ENCODE measurements at regions not wholly inside any gene's neighbourhood (a gene's known extent, or its start where the extent isn't known, plus 50 kb on each side); places are given as distances from the start of the nearest gene placed in this dataset.

DNA sequence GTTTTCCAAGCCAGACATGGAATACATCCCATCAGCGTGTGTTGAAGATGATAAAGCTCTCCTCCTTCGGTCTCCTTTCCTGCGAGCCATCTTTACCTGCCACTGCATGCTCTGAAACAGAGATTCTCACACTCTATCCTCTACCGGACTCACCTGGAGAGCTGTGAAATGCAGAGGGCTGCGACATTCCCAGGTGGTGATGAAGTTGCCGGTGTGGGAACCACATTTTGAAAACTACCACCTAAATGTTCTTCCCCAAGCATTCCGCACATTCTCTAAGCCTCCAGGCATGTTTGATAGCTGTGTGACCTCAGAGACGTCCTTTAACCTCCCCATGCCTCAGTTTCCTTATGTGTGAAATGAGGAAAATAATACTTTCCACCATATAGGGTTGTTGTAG lies 226.2 kb upstream of the RAB6C start:
- H3K27ac ChIP-seq: no peak overlapping the region
- H3K4me3 ChIP-seq: no peak overlapping the region
- TF ChIP-seq, protein P1, sequence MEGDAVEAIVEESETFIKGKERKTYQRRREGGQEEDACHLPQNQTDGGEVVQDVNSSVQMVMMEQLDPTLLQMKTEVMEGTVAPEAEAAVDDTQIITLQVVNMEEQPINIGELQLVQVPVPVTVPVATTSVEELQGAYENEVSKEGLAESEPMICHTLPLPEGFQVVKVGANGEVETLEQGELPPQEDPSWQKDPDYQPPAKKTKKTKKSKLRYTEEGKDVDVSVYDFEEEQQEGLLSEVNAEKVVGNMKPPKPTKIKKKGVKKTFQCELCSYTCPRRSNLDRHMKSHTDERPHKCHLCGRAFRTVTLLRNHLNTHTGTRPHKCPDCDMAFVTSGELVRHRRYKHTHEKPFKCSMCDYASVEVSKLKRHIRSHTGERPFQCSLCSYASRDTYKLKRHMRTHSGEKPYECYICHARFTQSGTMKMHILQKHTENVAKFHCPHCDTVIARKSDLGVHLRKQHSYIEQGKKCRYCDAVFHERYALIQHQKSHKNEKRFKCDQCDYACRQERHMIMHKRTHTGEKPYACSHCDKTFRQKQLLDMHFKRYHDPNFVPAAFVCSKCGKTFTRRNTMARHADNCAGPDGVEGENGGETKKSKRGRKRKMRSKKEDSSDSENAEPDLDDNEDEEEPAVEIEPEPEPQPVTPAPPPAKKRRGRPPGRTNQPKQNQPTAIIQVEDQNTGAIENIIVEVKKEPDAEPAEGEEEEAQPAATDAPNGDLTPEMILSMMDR (IDR thresholded peaks at IDR 0.05): no peak
- TF ChIP-seq POLR2A (IDR thresholded peaks at IDR 0.05): no peak
- H3K9me3 ChIP-seq: no peaks in the 10 kb centered on the region
- H3K4me1 ChIP-seq: no peaks in the 10 kb centered on the region
- H3K36me3 ChIP-seq: no peaks in the 10 kb centered on the region
- no peak for DNase-seq
- H3K27me3 ChIP-seq: no peaks in the 10 kb centered on the region

DNA sequence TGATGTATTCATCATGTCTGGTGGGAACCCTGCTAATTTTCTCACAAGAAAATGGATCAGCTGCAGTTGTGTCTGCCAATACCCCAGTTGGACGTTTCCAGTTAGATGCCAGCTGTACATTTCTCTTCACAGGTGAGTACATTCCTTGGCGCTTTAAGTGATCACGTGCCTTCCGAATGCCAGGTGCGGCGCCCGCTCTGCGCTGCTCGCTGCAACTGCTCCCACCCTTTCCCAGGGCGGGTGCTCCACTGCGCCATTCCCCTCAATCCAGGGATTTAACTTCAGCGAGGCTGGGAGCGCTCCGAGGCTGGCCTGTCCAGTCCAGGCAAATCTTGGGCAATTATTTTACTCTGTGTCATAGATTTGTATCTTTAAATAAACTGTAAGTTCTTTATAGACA lies 225.0 kb upstream of the RAB6C start:
- no peak for TF ChIP-seq POLR2A (IDR thresholded peaks at IDR 0.05)
- Histone ChIP-seq H3K4me3 (no peak overlapping the region), H3K9me3 (no peaks in the 10 kb centered on the region), H3K27me3 (no peaks in the 10 kb centered on the region), H3K4me1 (no peaks in the 10 kb centered on the region), H3K36me3 (no peaks in the 10 kb centered on the region), H3K27ac (no peak overlapping the region)
- no peak for DNase-seq

- no peaks in the 10 kb centered on the region for H3K27me3 ChIP-seq
- no peaks in the 10 kb centered on the region for H3K9me3 ChIP-seq
- H3K4me1 ChIP-seq: no peaks in the 10 kb centered on the region
- H3K27ac ChIP-seq: no peak overlapping the region
- DNase-seq: no peak
- no peak overlapping the region for H3K4me3 ChIP-seq
- no peak for TF ChIP-seq POLR2A (IDR thresholded peaks at IDR 0.05)
- TF ChIP-seq, protein P1 (IDR thresholded peaks at IDR 0.05): no peak
- no peaks in the 10 kb centered on the region for H3K36me3 ChIP-seq
These were observed 224.6 kb upstream of the RAB6C start for GRCh38 chr2:129754831-129755230.

DNA sequence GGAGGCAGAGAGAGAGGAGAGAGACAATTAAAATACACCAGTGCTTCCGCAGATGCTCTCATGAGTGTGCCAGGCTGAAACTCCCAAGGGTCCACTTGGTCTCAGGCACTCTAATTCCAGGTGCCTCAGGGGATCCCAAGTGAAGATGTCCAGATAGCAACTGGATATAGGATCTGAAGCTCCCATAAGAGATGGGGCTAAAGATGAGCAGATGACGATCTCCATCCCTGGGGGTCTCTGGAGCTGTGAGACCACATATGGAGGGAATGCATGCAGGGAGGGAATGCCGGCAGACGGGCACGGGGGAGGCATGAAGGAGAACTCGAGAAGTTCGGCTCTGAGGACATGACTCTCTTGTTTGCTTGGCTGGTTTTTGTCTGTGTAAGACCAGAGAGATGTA lies 223.7 kb upstream of the RAB6C start:
- H3K36me3 ChIP-seq: no peaks in the 10 kb centered on the region
- TF ChIP-seq, protein P1 (IDR thresholded peaks at IDR 0.05): no peak
- no peak for TF ChIP-seq POLR2A (IDR thresholded peaks at IDR 0.05)
- no peak for DNase-seq
- no peaks in the 10 kb centered on the region for H3K27me3 ChIP-seq
- no peak overlapping the region for H3K4me3 ChIP-seq
- H3K4me1 ChIP-seq: no peaks in the 10 kb centered on the region
- no peak overlapping the region for H3K27ac ChIP-seq
- no peaks in the 10 kb centered on the region for H3K9me3 ChIP-seq

DNA sequence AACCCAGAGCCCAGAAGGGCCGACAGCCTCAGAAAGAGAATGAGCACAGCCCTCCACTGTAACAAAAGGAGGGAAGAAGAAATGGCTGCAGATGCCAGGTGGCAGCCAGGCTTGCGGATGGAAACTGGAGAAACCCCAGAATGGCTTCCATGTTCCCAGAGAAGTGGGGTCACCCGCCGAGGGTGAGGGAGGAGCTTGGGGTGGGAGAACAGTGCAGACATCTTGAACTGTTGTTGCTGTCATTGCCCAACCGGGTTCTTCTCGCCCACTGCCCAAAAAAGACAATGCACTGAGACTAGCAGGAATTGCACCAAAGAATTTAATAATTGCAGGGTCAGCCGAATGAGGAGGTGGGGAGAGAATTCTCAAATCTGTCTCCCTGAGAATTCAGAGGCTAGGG lies 223.2 kb upstream of the RAB6C start:
- H3K27ac ChIP-seq: no peak overlapping the region

GRCh38 chr2:129757366-129757914 lies 222.0 kb upstream of the RAB6C start:
- DNase-seq: no peak
- TF ChIP-seq POLR2A (IDR thresholded peaks at IDR 0.05): no peak
- TF ChIP-seq, protein P1 (IDR thresholded peaks at IDR 0.05): no peak
- H3K27me3 ChIP-seq: no peaks in the 10 kb centered on the region
- H3K27ac ChIP-seq: no peak overlapping the region
- no peaks in the 10 kb centered on the region for H3K9me3 ChIP-seq
- H3K4me3 ChIP-seq: no peak overlapping the region
- H3K36me3 ChIP-seq: no peaks in the 10 kb centered on the region
- H3K4me1 ChIP-seq: no peaks in the 10 kb centered on the region

More for the DNA sequence above, 223.2 kb upstream of the RAB6C start:
- Histone ChIP-seq H3K27me3 (no peaks in the 10 kb centered on the region), H3K4me1 (no peaks in the 10 kb centered on the region), H3K9me3 (no peaks in the 10 kb centered on the region), H3K36me3 (no peaks in the 10 kb centered on the region), H3K4me3 (no peak overlapping the region)
- TF ChIP-seq POLR2A (IDR thresholded peaks at IDR 0.05): no peak
- DNase-seq: no peak

Measured in Peyer's patch (tissue), 4 donors.